HFFc6 (cell line): ENCODE measurements at regions not wholly inside any gene's neighbourhood (a gene's known extent, or its start where the extent isn't known, plus 50 kb on each side); places are given as distances from the start of the nearest gene placed in this dataset.

Source experiments
- DNase-seq: peaks from one replicate; pipeline ENCODE4 v3.0.0-alpha.2; 2018
- H3K27ac Mint-ChIP-seq: 2 replicates; pipeline ENCODE4 v1.8.0; 2020; ENCODE audit warnings: mild to moderate bottlenecking, mixed read lengths
- H3K27me3 Mint-ChIP-seq: 2 replicates; pipeline ENCODE4 v1.8.0; 2021; ENCODE audit warnings: mild to moderate bottlenecking, moderate library complexity, mixed read lengths; ENCODE audit not compliant: insufficient read depth
- H3K36me3 Mint-ChIP-seq: 2 replicates; pipeline ENCODE4 v1.8.0; 2021; ENCODE audit warnings: low read depth, mixed read lengths
- H3K4me1 Mint-ChIP-seq: 2 replicates; pipeline ENCODE4 v1.8.0; 2020; ENCODE audit warnings: low read depth, mixed read lengths
- H3K4me3 Mint-ChIP-seq: 2 replicates; pipeline ENCODE4 v1.8.0; 2020; ENCODE audit warnings: mild to moderate bottlenecking, moderate library complexity, mixed read lengths
- H3K9me3 Mint-ChIP-seq: 2 replicates; pipeline ENCODE4 v1.8.0; 2020; ENCODE audit warnings: mild to moderate bottlenecking, mixed read lengths
- TF ChIP-seq, protein P1 (sequence below): fragments of 200-600 bp; sonication (generic); IDR thresholded peaks from 2 replicates; pipeline ENCODE4 v1.5.0; 2021; ENCODE audit warnings: antibody characterized with exemption, mild to moderate bottlenecking

- no peak overlapping the region for H3K27ac Mint-ChIP-seq
- peaks cover 6% of the 10 kb centered on the region; the same call in 1 of the 2 replicates for H3K4me1 Mint-ChIP-seq
- TF ChIP-seq, protein P1, sequence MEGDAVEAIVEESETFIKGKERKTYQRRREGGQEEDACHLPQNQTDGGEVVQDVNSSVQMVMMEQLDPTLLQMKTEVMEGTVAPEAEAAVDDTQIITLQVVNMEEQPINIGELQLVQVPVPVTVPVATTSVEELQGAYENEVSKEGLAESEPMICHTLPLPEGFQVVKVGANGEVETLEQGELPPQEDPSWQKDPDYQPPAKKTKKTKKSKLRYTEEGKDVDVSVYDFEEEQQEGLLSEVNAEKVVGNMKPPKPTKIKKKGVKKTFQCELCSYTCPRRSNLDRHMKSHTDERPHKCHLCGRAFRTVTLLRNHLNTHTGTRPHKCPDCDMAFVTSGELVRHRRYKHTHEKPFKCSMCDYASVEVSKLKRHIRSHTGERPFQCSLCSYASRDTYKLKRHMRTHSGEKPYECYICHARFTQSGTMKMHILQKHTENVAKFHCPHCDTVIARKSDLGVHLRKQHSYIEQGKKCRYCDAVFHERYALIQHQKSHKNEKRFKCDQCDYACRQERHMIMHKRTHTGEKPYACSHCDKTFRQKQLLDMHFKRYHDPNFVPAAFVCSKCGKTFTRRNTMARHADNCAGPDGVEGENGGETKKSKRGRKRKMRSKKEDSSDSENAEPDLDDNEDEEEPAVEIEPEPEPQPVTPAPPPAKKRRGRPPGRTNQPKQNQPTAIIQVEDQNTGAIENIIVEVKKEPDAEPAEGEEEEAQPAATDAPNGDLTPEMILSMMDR: no peak
- H3K9me3 Mint-ChIP-seq: no peaks in the 10 kb centered on the region
- no peaks in the 10 kb centered on the region for H3K36me3 Mint-ChIP-seq
- H3K27me3 Mint-ChIP-seq: no peaks in the 10 kb centered on the region; the same call in 1 of the 2 replicates
- DNase-seq: no peak
- H3K4me3 Mint-ChIP-seq: no peak overlapping the region
These were observed 99.8 kb upstream of the PRMT6 start for GRCh38 chr1:106956721-106957120.

DNA sequence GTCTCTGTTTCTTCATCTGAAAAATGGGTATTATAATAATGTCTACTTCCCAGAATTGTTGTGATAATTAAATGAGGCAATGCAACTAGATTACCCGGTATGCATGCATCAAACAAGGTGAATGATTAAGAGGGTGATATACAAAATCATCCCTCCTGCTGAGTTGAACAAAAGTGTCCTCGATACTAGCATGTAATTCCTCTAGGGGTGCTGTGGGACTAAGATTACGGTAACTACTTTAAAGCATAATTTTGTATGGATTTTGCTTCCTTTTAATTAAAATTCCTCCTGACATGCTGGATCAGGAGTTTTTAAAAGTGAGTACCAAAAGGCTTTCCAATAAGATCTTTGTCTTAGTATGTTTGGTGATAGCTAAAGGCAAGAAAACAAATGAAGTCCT, 98.7 kb upstream of the PRMT6 start:
- TF ChIP-seq, protein P1: peak; percentile 40
- H3K36me3 Mint-ChIP-seq: no peaks in the 10 kb centered on the region
- H3K9me3 Mint-ChIP-seq: no peaks in the 10 kb centered on the region
- no peak overlapping the region for H3K27ac Mint-ChIP-seq
- H3K4me3 Mint-ChIP-seq: no peak overlapping the region
- H3K27me3 Mint-ChIP-seq: no peaks in the 10 kb centered on the region; the same call in 1 of the 2 replicates
- H3K4me1 Mint-ChIP-seq: peaks cover 4% of the 10 kb centered on the region; the same call in 1 of the 2 replicates
- DNase-seq: no peak

DNA sequence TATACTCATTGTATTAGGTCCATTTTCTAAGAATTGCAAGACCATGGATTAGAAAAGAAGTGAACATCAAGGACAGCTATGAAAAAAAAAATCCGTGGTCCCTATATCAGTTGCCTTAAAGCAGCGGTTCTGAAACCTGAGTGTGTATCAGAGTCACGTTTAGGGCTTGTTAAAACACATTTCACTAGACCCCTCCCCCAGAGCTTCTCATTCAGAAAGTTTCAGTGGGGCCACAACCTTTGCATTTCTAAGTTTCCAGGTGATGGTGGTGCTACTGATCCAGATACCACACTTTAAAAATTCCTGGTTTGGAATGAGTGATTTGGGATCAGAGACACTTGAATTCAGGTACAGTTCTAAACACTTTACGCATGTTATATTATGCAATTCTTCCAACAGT, 96.1 kb upstream of the PRMT6 start:
- DNase-seq: no peak
- H3K36me3 Mint-ChIP-seq: no peaks in the 10 kb centered on the region
- no peaks in the 10 kb centered on the region for H3K27me3 Mint-ChIP-seq
- no peaks in the 10 kb centered on the region for H3K9me3 Mint-ChIP-seq
- no peaks in the 10 kb centered on the region for H3K4me1 Mint-ChIP-seq
- TF ChIP-seq, protein P1: no peak
- H3K27ac Mint-ChIP-seq: no peak overlapping the region
- H3K4me3 Mint-ChIP-seq: no peak overlapping the region

DNA sequence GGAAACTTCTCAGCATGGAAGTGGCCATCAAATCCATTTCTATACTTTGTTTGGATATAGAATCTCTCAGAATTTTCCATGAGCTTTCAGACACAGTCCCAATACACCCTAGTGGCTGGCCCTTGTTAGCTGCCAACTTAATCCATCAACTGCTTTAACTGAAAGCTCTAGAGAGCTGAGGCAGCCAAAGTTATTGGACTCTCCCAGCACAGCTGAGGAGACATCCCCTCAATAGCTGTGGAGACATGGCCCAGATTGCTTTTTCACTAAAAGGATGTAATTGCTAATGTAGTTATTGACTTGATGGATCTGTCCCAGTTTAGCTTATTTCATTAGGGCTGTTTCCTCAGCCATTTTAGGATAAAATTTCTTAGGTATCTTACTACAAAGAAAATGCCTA, 94.8 kb upstream of the PRMT6 start:
- H3K27me3 Mint-ChIP-seq: no peaks in the 10 kb centered on the region
- H3K4me1 Mint-ChIP-seq: no peaks in the 10 kb centered on the region
- DNase-seq: no peak
- no peak overlapping the region for H3K27ac Mint-ChIP-seq
- TF ChIP-seq, protein P1: no peak
- H3K4me3 Mint-ChIP-seq: no peak overlapping the region
- H3K9me3 Mint-ChIP-seq: no peaks in the 10 kb centered on the region
- no peaks in the 10 kb centered on the region for H3K36me3 Mint-ChIP-seq

DNA sequence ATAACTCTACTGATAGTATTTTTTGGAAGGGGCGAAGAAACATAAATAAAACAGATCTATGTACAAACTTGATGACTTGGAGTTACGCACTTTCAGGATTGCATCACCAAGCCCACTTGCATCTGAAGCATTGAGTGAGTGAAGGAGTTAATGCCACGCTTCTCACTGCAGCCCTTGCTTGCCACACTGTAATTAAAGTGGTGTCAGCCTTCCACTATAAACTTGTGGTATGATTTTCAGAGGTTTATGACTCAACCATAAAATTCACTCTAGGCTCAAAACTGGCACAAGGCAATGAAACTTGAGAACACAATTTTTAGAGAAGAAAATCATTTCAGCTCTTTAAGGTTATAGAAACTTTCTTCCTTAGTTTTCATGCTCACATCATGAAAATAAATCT, 93.9 kb upstream of the PRMT6 start:
- Mint-ChIP-seq H3K27ac (no peak overlapping the region), H3K9me3 (no peaks in the 10 kb centered on the region), H3K27me3 (no peaks in the 10 kb centered on the region), H3K4me1 (no peaks in the 10 kb centered on the region), H3K36me3 (no peaks in the 10 kb centered on the region), H3K4me3 (no peak overlapping the region)
- DNase-seq: no peak
- TF ChIP-seq, protein P1: no peak

GRCh38 chr1:106964495-106964894, 92.0 kb upstream of the PRMT6 start:
- Mint-ChIP-seq H3K4me1 (no peaks in the 10 kb centered on the region), H3K27me3 (no peaks in the 10 kb centered on the region), H3K9me3 (no peaks in the 10 kb centered on the region), H3K27ac (no peak overlapping the region), H3K4me3 (no peak overlapping the region), H3K36me3 (no peaks in the 10 kb centered on the region)
- TF ChIP-seq, protein P1: no peak
- no peak for DNase-seq
